Endothelial cell of umbilical vein (primary cell): ENCODE measurements at regions not wholly inside any gene's neighbourhood (a gene's known extent, or its start where the extent isn't known, plus 50 kb on each side); places are given as distances from the start of the nearest gene placed in this dataset.

Experiments
- BruUV-seq: library from RNA; stranded (reverse); fragments of 400-500 nt; replicated peaks from 2 replicates; lab custom pipeline; 2021; lab: Mats Ljungman, UMichigan
- CTCF ChIA-PET: fragments of 300-600, 350-600 bp; sonication (Branson Sonifier 250); formaldehyde crosslinking; loops from one replicate; lab custom pipeline; 2021; ENCODE audit warnings: antibody characterized with exemption, inconsistent platforms; lab: Charles Lee
- POLR2A ChIA-PET: fragments of 300-600, 350-600 bp; sonication (Branson Sonifier 250); formaldehyde crosslinking; loops from one replicate; lab custom pipeline; 2021; ENCODE audit warnings: antibody characterized with exemption, inconsistent platforms; lab: Charles Lee
- DNase-seq: peaks from one replicate; pipeline ENCODE4 v3.0.0-alpha.2; 2011; ENCODE audit warnings: low read depth, low spot score
- FAIRE-seq: peaks from 2 replicates; lab custom pipeline; 2011; peaks lifted over from hg19 to GRCh38; lab: Jason Lieb, UNC
- H2AFZ ChIP-seq: 2 replicates; pipeline ENCODE4 v1.6.0; 2012; ENCODE audit warnings: low read depth, low read length, control low read depth, inconsistent platforms
- H3K27ac ChIP-seq: 2 replicates; pipeline ENCODE4 v1.5.1; 2011; ENCODE audit warnings: low read depth, mild to moderate bottlenecking, control low read depth, low read length, moderate library complexity; ENCODE audit not compliant: insufficient read depth
- H3K27me3 ChIP-seq, 2 experiments: 2 replicates each; pipeline versions ENCODE4 v1.6.0 to v1.6.1; 2011; ENCODE audit warnings: low read length in 2 of 2, mixed read lengths in 1 of 2; ENCODE audit not compliant: control insufficient read depth in 2 of 2, insufficient read depth in 2 of 2
- H3K36me3 ChIP-seq, 2 experiments: 2 replicates in 1 of 2; 3 replicates in 1 of 2; pipeline ENCODE4 v1.5.1; 2011; ENCODE audit warnings: low read length in 2 of 2, mild to moderate bottlenecking in 1 of 2, moderate library complexity in 1 of 2; ENCODE audit not compliant: control insufficient read depth in 2 of 2, insufficient read depth in 2 of 2; ENCODE audit errors: extremely low read depth in 1 of 2
- H3K4me1 ChIP-seq: 3 replicates; pipeline ENCODE4 v1.5.1; 2011; ENCODE audit warnings: mild to moderate bottlenecking, low read length; ENCODE audit not compliant: control insufficient read depth, insufficient read depth; ENCODE audit errors: extremely low read depth
- H3K4me2 ChIP-seq: 2 replicates; pipeline ENCODE4 v1.6.1; 2011; ENCODE audit warnings: low read length, control low read depth, mixed read lengths; ENCODE audit not compliant: insufficient read depth
- H3K4me3 ChIP-seq, 3 experiments: fragments of 200-600 bp in 1 of 3; sonication (generic), shearing (Covaris generic) in 1 of 3; replicated peaks in 1 of 3; 2 replicates each; pipeline ENCODE4 v1.5.1; 2011 to 2016; ENCODE audit warnings: control low read depth in 3 of 3, low read length in 3 of 3, mild to moderate bottlenecking in 2 of 3, inconsistent platforms in 1 of 3, low read depth in 1 of 3, moderate library complexity in 1 of 3; ENCODE audit not compliant: insufficient read depth in 1 of 3
- H3K79me2 ChIP-seq: 2 replicates; pipeline ENCODE4 v1.6.0; 2012; ENCODE audit warnings: low read length, inconsistent platforms; ENCODE audit not compliant: control insufficient read depth, insufficient read depth
- H3K9ac ChIP-seq: replicated peaks from 2 replicates; pipeline ENCODE3; 2011; ENCODE audit warnings: low read length, control low read depth; ENCODE audit not compliant: insufficient read depth; ENCODE audit errors: extremely low read depth
- H3K9me1 ChIP-seq: replicated peaks from 3 replicates; pipeline ENCODE4 v1.6.0; 2011; ENCODE audit warnings: mild to moderate bottlenecking, low read length; ENCODE audit not compliant: control insufficient read depth, insufficient read depth; ENCODE audit errors: extremely low read depth
- H3K9me3 ChIP-seq: replicated peaks from 2 replicates; pipeline ENCODE4 v1.5.1; 2012; ENCODE audit warnings: low read length, inconsistent platforms; ENCODE audit not compliant: control insufficient read depth, insufficient read depth
- H4K20me1 ChIP-seq: replicated peaks from 2 replicates; pipeline ENCODE3; 2011; ENCODE audit warnings: mild to moderate bottlenecking, low read length; ENCODE audit not compliant: control insufficient read depth, insufficient read depth; ENCODE audit errors: extremely low read depth
- EZH2 ChIP-seq: IDR thresholded peaks from 2 replicates; pipeline ENCODE4 v1.6.1; 2012; ENCODE audit warnings: borderline replicate concordance, low read depth, mild to moderate bottlenecking, moderate library complexity, low read length, inconsistent platforms; ENCODE audit not compliant: severe bottlenecking
- FOS ChIP-seq: IDR thresholded peaks from 2 replicates; pipeline ENCODE4 v1.6.1; 2011; ENCODE audit warnings: mild to moderate bottlenecking, low read length, moderate library complexity, borderline replicate concordance; ENCODE audit not compliant: insufficient read depth
- GATA2 ChIP-seq: IDR thresholded peaks from 2 replicates; pipeline ENCODE4 v1.7.0; 2011; ENCODE audit warnings: low read depth, mild to moderate bottlenecking, moderate library complexity, mixed read lengths, low read length; ENCODE audit not compliant: insufficient read length, insufficient read depth
- JUN ChIP-seq: IDR thresholded peaks from 2 replicates; pipeline ENCODE4 v1.6.1; 2011; ENCODE audit warnings: borderline replicate concordance, low read depth; ENCODE audit not compliant: insufficient read length, insufficient read depth
- MYC ChIP-seq: IDR thresholded peaks from one replicate; pipeline ENCODE4 v1.6.1; 2011; ENCODE audit warnings: mild to moderate bottlenecking, low read depth, low read length
- POLR2A ChIP-seq: IDR thresholded peaks from 2 replicates; pipeline ENCODE4 v1.6.1; 2012; ENCODE audit warnings: low read depth, mild to moderate bottlenecking, control low read depth, low read length
- POLR2AphosphoS5 ChIP-seq: IDR thresholded peaks from 2 replicates; pipeline ENCODE4 v1.6.1; 2012; ENCODE audit warnings: low read depth, mild to moderate bottlenecking, control low read depth, low read length, moderate library complexity; ENCODE audit not compliant: insufficient read depth
- dilution Hi-C: fragments of 300-500 bp; cut with MboI; formaldehyde crosslinking; loops from one replicate; pipeline ENCODE4 v1.15.0; 2019; ENCODE audit warnings: low sequenced_read_pairs; ENCODE audit not compliant: extremely low pct_ligation_motif_present
- intact Hi-C: fragments of 100-400 bp; cut with micrococcal nuclease; formaldehyde crosslinking; loops from one replicate; pipeline ENCODE4 v1.10.0; 2022
- TF ChIP-seq, protein P1 (sequence below), 2 donors: IDR thresholded peaks; 1 replicate in 1 of 2; 2 replicates in 1 of 2; pipeline ENCODE4 v1.5.1; 2011; ENCODE audit warnings: low read length in 2 of 2, mild to moderate bottlenecking in 2 of 2, moderate library complexity in 2 of 2, control low read depth in 1 of 2, inconsistent platforms in 1 of 2, low read depth in 1 of 2; ENCODE audit not compliant: insufficient read depth in 1 of 2; ENCODE audit errors: extremely low read depth in 1 of 2
- TF ChIP-seq, protein P2 (sequence below): IDR thresholded peaks from 2 replicates; pipeline ENCODE4 v1.6.1; 2011; ENCODE audit not compliant: insufficient read depth, insufficient read length

DNA sequence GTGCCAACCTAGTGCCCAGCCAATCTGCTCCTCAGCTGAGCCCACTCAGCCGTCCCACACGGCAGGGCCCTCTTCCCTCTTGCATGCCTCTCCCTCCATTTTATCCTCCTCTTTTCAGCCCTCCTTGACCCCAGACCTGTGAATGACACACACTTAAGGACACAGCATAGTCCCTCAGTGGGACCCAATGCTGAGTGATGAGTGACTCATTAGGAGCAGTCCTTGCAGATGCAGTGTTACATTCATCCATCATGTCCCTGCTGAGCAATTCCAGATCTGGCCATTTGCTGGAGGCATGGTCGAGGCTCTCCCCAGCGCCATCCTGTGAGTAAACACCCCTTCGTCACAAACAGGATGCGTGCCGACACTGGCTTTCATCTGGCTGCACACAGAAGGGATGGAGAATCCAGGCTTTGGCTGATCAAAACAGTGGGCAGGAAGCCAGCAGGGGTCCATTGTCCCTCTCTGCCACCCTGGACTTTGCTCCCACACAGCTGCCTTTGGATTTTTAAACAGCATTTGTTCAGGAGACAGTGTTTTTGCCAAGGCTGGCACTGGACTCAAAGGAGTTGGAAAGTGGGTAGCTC lies 122.6 kb downstream of the AXIN2 start:
- Histone ChIP-seq H3K4me3 (no peak overlapping the region), H3K79me2 (no peaks in the 10 kb centered on the region), H3K9me1 (no peaks in the 10 kb centered on the region), H3K9me3 (no peaks in the 10 kb centered on the region), H3K36me3 (no peaks in the 10 kb centered on the region), H4K20me1 (no peaks in the 10 kb centered on the region), H3K27ac (no peak overlapping the region), H3K9ac (no peak overlapping the region), H3K4me1 (no peaks in the 10 kb centered on the region), H3K4me2 (no peak overlapping the region), H3K27me3 (peaks cover 4 to 11% of the 10 kb centered on the region in 2 experiments), H2AFZ (no peak overlapping the region)
- CTCF ChIA-PET, result interaction anchor here (1.0 to 1.6 kb wide), 2 partner anchors 144 to 727 kb away, joined by 3 read pairs; no protein-coding TSS in a partner anchor
- FAIRE-seq, result no peak
- POLR2A ChIA-PET, result no interaction called here
- intact Hi-C loops, result no loop called here
- TF ChIP-seq POLR2AphosphoS5 (no peak), JUN (no peak), EZH2 (no peak), MYC (no peak), GATA2 (no peak), POLR2A (no peak), FOS (no peak)
- TF ChIP-seq, protein P1, sequence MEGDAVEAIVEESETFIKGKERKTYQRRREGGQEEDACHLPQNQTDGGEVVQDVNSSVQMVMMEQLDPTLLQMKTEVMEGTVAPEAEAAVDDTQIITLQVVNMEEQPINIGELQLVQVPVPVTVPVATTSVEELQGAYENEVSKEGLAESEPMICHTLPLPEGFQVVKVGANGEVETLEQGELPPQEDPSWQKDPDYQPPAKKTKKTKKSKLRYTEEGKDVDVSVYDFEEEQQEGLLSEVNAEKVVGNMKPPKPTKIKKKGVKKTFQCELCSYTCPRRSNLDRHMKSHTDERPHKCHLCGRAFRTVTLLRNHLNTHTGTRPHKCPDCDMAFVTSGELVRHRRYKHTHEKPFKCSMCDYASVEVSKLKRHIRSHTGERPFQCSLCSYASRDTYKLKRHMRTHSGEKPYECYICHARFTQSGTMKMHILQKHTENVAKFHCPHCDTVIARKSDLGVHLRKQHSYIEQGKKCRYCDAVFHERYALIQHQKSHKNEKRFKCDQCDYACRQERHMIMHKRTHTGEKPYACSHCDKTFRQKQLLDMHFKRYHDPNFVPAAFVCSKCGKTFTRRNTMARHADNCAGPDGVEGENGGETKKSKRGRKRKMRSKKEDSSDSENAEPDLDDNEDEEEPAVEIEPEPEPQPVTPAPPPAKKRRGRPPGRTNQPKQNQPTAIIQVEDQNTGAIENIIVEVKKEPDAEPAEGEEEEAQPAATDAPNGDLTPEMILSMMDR (IDR thresholded peaks at IDR 0.05; ENCODE audit: extremely low read depth in 1 of 2, insufficient read depth in 1 of 2, low read depth in 1 of 2, low read length in 2 of 2), result no peak
- TF ChIP-seq, protein P2, sequence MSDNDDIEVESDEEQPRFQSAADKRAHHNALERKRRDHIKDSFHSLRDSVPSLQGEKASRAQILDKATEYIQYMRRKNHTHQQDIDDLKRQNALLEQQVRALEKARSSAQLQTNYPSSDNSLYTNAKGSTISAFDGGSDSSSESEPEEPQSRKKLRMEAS, result no peak
- no TSS peak for BruUV-seq
- dilution Hi-C loops, result no loop called here
- no peak for DNase-seq
